ENCODE measurements at regions not wholly inside any gene's neighbourhood (a gene's known extent, or its start where the extent isn't known, plus 50 kb on each side); places are given as distances from the start of the nearest gene placed in this dataset.

DNA sequence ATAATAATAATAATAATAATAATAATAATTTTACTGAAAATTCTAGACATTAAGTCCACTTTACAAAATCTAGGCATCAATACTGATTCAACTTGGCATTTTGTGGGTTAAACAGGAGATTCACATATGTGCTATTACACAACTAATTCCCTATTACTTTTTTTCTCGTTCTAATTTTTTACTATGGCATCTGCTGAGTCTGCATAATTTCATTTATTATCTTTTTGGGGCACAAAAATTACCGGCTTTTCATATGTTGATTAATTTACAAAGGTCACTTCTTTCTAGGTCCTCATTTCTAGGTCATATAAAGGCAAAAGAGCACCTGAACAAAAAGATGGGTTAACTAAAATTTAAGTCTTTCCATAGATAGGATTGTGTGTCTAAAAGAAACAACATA, 1357.8 kb upstream of the ADGRB3 start:
- no peaks in the 10 kb centered on the region for H3K27me3 ChIP-seq (ENCODE audit: insufficient read depth, low read depth)
- H3K4me3 ChIP-seq: no peak overlapping the region
- intact Hi-C loops (cut with micrococcal nuclease; ENCODE audit: unreplicated experiment): no loop called here
- no peak overlapping the region for H3K4me2 ChIP-seq
- H3K9me3 ChIP-seq (ENCODE audit: insufficient read depth, low read depth): no peaks in the 10 kb centered on the region
- H3K79me2 ChIP-seq (ENCODE audit: low read depth): no peaks in the 10 kb centered on the region
- CTCF ChIA-PET: no interaction called here
- H3F3A ChIP-seq (ENCODE audit: insufficient read depth, low read depth): no peaks in the 10 kb centered on the region
- H3K4me1 ChIP-seq (replicated peaks; ENCODE audit: insufficient read depth): no peaks in the 10 kb centered on the region
- BruUV-seq (replicated peaks): no TSS peak
- POLR2A ChIA-PET (ENCODE audit: unreplicated experiment): no interaction called here
- no peaks in the 10 kb centered on the region for H3K9me2 ChIP-seq (ENCODE audit: insufficient read depth)
- no peak overlapping the region for H2AFZ ChIP-seq
- H3K27ac ChIP-seq: no peak overlapping the region
- TF ChIP-seq EZH2 (IDR thresholded peaks at IDR 0.05; ENCODE audit: low read depth): no peak
- TF ChIP-seq, protein P1, sequence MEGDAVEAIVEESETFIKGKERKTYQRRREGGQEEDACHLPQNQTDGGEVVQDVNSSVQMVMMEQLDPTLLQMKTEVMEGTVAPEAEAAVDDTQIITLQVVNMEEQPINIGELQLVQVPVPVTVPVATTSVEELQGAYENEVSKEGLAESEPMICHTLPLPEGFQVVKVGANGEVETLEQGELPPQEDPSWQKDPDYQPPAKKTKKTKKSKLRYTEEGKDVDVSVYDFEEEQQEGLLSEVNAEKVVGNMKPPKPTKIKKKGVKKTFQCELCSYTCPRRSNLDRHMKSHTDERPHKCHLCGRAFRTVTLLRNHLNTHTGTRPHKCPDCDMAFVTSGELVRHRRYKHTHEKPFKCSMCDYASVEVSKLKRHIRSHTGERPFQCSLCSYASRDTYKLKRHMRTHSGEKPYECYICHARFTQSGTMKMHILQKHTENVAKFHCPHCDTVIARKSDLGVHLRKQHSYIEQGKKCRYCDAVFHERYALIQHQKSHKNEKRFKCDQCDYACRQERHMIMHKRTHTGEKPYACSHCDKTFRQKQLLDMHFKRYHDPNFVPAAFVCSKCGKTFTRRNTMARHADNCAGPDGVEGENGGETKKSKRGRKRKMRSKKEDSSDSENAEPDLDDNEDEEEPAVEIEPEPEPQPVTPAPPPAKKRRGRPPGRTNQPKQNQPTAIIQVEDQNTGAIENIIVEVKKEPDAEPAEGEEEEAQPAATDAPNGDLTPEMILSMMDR (conservative IDR thresholded peaks at IDR 0.05): no peak
- H3K36me3 ChIP-seq (ENCODE audit: low read depth): no peaks in the 10 kb centered on the region
- H4K20me1 ChIP-seq (ENCODE audit: insufficient read depth): no peaks in the 10 kb centered on the region
- DNase-seq: no peak

DNA sequence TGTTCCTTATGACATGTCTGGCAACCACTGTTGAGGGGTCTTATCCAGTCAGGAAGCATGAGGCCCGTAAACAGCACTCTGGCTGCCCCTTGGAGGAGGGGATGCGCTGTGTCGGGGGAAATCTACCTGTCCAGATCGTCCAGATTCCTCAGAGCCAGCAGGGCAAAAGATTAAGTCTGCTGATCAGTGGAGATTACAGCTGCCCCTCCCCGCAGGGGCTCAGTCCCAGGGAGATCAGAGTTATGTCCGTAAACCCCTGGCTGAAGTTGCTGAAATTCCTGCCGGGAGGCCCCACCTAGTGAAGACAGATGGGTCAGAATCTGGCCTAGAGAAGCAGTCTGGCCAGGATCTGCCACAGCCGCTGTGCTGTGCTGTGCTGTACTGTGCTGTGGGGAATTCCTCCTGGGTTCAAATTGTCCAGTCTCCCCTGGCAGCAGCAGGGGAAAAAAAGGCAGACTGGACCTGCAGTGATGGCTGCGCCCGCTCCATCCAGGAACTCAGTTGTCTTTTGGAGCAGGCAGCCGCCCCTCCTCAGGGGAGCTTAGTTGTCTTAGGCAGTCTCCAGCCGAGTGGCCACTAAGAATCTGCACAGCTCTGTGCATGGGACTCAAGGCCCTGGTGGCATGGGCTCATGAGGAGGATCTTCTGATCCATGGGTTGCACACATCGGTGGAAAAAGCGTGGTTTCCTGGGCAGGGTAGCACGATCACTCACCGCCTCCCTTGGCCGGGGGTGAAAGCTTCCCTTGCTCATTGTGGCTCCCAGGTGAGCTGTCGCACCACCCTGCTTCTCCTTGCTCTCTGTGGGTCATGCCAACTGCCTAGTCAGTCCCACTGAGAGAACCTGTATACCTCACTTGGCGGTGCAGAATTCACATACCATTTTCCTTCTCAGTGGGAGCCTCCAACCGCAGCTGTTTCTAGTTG, 1368.8 kb upstream of the ADGRB3 start:
- Histone ChIP-seq H2AFZ (no peak overlapping the region), H3K27me3 (ENCODE audit: insufficient read depth, low read depth) (no peaks in the 10 kb centered on the region), H3K36me3 (ENCODE audit: low read depth) (no peaks in the 10 kb centered on the region), H3F3A (ENCODE audit: insufficient read depth, low read depth) (no peaks in the 10 kb centered on the region), H3K27ac (no peak overlapping the region), H3K4me2 (no peak overlapping the region), H3K9me3 (ENCODE audit: insufficient read depth, low read depth) (no peaks in the 10 kb centered on the region), H4K20me1 (ENCODE audit: insufficient read depth) (no peaks in the 10 kb centered on the region), H3K79me2 (ENCODE audit: low read depth) (no peaks in the 10 kb centered on the region), H3K9me2 (ENCODE audit: insufficient read depth) (no peaks in the 10 kb centered on the region), H3K4me3 (no peak overlapping the region), H3K4me1 (replicated peaks; ENCODE audit: insufficient read depth) (no peaks in the 10 kb centered on the region)
- no TSS peak for BruUV-seq (replicated peaks)
- intact Hi-C loops (cut with micrococcal nuclease; ENCODE audit: unreplicated experiment): no loop called here
- DNase-seq: no peak
- ChIA-PET CTCF (no interaction called here), POLR2A (ENCODE audit: unreplicated experiment) (no interaction called here)
- TF ChIP-seq, protein P1 (conservative IDR thresholded peaks at IDR 0.05): no peak
- no peak for TF ChIP-seq EZH2 (IDR thresholded peaks at IDR 0.05; ENCODE audit: low read depth)

DNA sequence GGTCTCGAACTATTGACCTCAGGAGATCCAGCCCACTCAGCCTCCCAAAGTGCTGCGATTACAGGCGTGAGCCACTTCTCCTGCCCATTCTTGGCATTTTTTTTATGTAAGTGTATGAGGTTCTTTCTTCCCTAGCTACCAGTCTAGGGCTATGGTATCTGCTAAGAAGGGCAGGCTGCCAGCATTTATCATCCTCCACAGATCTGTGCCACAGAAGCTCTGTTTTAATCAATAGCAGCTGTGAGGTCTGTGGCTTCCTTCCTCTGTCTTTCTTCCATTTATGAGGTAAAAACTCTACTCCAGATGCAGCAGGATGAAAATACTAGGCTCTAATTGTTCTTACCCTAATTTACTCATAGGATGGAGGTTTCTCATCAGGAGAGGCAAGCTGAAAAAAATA, 1382.4 kb upstream of the ADGRB3 start:
- CTCF ChIA-PET: no interaction called here
- no peak for DNase-seq
- H4K20me1 ChIP-seq (ENCODE audit: insufficient read depth): no peaks in the 10 kb centered on the region
- no TSS peak for BruUV-seq (replicated peaks)
- POLR2A ChIA-PET (ENCODE audit: unreplicated experiment): no interaction called here
- no peaks in the 10 kb centered on the region for H3K9me3 ChIP-seq (ENCODE audit: insufficient read depth, low read depth)
- no peak overlapping the region for H3K27ac ChIP-seq
- H3K27me3 ChIP-seq (ENCODE audit: insufficient read depth, low read depth): no peaks in the 10 kb centered on the region
- no peak overlapping the region for H3K4me2 ChIP-seq
- no peak overlapping the region for H3K4me3 ChIP-seq
- no peaks in the 10 kb centered on the region for H3K4me1 ChIP-seq (replicated peaks; ENCODE audit: insufficient read depth)
- H3K36me3 ChIP-seq (ENCODE audit: low read depth): no peaks in the 10 kb centered on the region
- intact Hi-C loops (cut with micrococcal nuclease; ENCODE audit: unreplicated experiment): no loop called here
- H3F3A ChIP-seq (ENCODE audit: insufficient read depth, low read depth): no peaks in the 10 kb centered on the region
- TF ChIP-seq, protein P1 (conservative IDR thresholded peaks at IDR 0.05): no peak
- H2AFZ ChIP-seq: no peak overlapping the region
- H3K9me2 ChIP-seq (ENCODE audit: insufficient read depth): no peaks in the 10 kb centered on the region
- H3K79me2 ChIP-seq (ENCODE audit: low read depth): no peaks in the 10 kb centered on the region

All from PC-9 (cell line).